ENCODE measurements at regions not wholly inside any gene's neighbourhood (a gene's known extent, or its start where the extent isn't known, plus 50 kb on each side); places are given as distances from the start of the nearest gene placed in this dataset.

DNA sequence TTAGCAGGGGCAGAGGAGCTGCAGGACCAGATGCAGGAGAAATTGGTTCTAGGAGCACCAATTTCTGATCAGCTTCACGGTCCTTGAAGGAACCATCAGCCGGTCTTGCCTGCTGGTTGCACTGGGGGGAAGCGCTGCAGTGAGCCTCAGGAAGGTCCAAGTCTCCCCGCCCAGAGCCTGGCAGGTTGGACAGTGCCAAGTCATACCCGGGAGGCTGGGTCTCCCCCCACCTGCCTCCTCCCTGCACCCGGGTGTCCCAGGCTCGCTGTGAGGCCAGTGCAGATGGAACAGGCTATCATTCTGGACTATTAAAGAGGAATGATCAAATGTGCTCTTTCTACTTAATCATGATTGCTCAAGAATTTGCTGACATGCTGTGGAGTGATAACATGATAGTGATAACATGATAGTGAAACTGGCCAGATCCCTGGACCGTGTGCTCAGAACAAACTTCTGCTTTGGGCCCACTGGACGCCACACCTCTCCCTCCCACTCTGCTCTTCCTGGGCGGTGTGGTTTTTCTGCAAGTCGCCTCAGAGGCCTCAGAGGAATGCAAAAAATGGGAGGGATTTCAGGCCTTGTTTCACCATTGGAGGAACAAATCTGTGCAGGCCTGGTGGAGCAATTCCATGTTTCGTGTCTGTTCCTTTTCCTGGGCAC lies 236.0 kb downstream of the IRF8 start:
- ChIA-PET POLR2A (no interaction called here), CTCF (no interaction called here), RAD21 (ENCODE audit: low non-redundant PET in 1 of 2, low total read pairs in 2 of 2, uncharacterized antibody in 2 of 2, unreplicated experiment in 2 of 2) (no interaction called here)
- no peak overlapping the region for H2AFZ ChIP-seq (ENCODE audit: low read depth, low read length, poor library complexity, severe bottlenecking)
- H4K20me1 ChIP-seq (ENCODE audit: insufficient read depth): no peaks in the 10 kb centered on the region
- peaks cover 0 to 9% of the 10 kb centered on the region in 2 experiments; a peak in 2 of 4 replicates for H3K4me1 ChIP-seq (ENCODE audit: control insufficient read depth in 1 of 2, insufficient read depth in 2 of 2, low read length in 2 of 2)
- H3K27ac ChIP-seq (ENCODE audit: low read depth, low read length): no peak overlapping the region
- TF ChIP-seq CTCF (IDR thresholded peaks at IDR 0.05 in 2 of 3, conservative IDR thresholded peaks at IDR 0.05 in 1 of 3; ENCODE audit: borderline replicate concordance in 1 of 3, insufficient read depth in 1 of 3, low read depth in 2 of 3, low read length in 2 of 3) (no peak), TCF7L2 (IDR thresholded peaks at IDR 0.05; ENCODE audit: borderline replicate concordance, extremely low read depth, insufficient read depth, insufficient read length) (no peak), EZH2phosphoT487 (IDR thresholded peaks at IDR 0.05; ENCODE audit: borderline replicate concordance) (no peak), EGR1 (IDR thresholded peaks at IDR 0.05; ENCODE audit: low read depth) (no peak), CBX3 (IDR thresholded peaks at IDR 0.05; ENCODE audit: low read depth) (no peak), CEBPB (IDR thresholded peaks at IDR 0.05; ENCODE audit: low read depth) (no peak)
- TF ChIP-seq, protein P1, sequence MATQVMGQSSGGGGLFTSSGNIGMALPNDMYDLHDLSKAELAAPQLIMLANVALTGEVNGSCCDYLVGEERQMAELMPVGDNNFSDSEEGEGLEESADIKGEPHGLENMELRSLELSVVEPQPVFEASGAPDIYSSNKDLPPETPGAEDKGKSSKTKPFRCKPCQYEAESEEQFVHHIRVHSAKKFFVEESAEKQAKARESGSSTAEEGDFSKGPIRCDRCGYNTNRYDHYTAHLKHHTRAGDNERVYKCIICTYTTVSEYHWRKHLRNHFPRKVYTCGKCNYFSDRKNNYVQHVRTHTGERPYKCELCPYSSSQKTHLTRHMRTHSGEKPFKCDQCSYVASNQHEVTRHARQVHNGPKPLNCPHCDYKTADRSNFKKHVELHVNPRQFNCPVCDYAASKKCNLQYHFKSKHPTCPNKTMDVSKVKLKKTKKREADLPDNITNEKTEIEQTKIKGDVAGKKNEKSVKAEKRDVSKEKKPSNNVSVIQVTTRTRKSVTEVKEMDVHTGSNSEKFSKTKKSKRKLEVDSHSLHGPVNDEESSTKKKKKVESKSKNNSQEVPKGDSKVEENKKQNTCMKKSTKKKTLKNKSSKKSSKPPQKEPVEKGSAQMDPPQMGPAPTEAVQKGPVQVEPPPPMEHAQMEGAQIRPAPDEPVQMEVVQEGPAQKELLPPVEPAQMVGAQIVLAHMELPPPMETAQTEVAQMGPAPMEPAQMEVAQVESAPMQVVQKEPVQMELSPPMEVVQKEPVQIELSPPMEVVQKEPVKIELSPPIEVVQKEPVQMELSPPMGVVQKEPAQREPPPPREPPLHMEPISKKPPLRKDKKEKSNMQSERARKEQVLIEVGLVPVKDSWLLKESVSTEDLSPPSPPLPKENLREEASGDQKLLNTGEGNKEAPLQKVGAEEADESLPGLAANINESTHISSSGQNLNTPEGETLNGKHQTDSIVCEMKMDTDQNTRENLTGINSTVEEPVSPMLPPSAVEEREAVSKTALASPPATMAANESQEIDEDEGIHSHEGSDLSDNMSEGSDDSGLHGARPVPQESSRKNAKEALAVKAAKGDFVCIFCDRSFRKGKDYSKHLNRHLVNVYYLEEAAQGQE (IDR thresholded peaks at IDR 0.05; ENCODE audit: low read depth): no peak
- DNase-seq (ENCODE audit: low read depth, low spot score) (no peak), ATAC-seq (no peak)
- peaks cover 3% of the 10 kb centered on the region for H3K27me3 ChIP-seq (ENCODE audit: insufficient read depth, low read length)
- H3K79me2 ChIP-seq (ENCODE audit: insufficient read depth, low read length): no peaks in the 10 kb centered on the region
- no TSS peak for BruUV-seq (replicated peaks)
- intact Hi-C loops (cut with micrococcal nuclease): no loop called here
- H3K9me3 ChIP-seq (ENCODE audit: control insufficient read depth in 1 of 2, insufficient read depth in 1 of 2, low read depth in 1 of 2, low read length in 2 of 2): no peaks in the 10 kb centered on the region
- H3K36me3 ChIP-seq (ENCODE audit: control insufficient read depth in 1 of 2, insufficient read depth in 2 of 2, low read length in 2 of 2): no peaks in the 10 kb centered on the region
- H3K4me3 ChIP-seq (replicated peaks in 1 of 2; ENCODE audit: low read depth in 1 of 2, low read length in 2 of 2): no peak overlapping the region
- H3K9ac ChIP-seq (ENCODE audit: low read length): no peak overlapping the region
- no peaks in the 10 kb centered on the region for H3K9me2 ChIP-seq (ENCODE audit: insufficient read depth)
- H3K4me2 ChIP-seq (ENCODE audit: low read length): no peak overlapping the region
